ENCODE measurements at regions not wholly inside any gene's neighbourhood (a gene's known extent, or its start where the extent isn't known, plus 50 kb on each side); places are given as distances from the start of the nearest gene placed in this dataset.
"Not testable (repeated sequence)": the region's sequence is repeated elsewhere in the genome, so short reads cannot be mapped to it uniquely, and the experiment has no call there.

DNA sequence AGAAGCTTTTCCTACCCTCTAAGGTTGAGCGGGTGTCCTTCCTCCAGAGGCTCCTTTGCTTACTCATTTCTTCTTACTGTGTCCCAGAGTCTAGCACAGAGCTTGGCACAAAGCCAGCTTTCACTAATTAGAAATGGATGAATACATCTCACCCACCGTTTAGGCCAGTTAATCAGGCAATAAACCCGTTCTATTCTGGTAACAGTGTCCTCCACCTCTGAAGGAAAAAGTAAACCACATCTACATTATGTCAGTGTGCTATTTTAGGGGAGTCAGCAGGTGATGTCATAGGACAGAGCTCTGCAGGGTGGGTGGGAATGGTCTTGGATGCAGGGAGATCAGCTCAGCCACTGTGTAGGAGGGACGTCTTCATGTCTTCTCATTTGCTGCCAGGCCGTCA lies 109.2 kb downstream of the OSTF1 start:
- DNase-seq = peak in 6 of 56 donors; percentile 1 to 20 (median 14)

DNA sequence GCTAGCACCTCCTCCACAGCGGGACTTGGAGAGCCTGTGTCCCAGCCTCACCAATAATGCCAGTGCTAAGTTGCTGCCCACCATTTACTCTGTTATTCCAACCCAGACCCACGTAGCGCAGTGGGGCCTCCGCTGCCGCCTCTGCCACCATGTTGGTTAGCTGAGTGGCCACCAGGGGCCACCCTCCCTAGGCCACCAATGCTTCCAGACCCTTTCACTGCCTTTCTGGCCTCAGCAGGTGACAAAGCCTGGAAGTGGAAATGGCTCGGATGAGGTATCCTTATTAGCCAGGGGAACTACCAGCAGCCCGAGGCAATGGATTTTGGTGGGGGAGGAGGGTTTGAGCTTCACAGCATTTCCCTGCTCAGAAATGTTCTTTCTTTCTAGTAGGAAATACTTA lies 110.1 kb downstream of the OSTF1 start:
- DNase-seq = no peak

DNA sequence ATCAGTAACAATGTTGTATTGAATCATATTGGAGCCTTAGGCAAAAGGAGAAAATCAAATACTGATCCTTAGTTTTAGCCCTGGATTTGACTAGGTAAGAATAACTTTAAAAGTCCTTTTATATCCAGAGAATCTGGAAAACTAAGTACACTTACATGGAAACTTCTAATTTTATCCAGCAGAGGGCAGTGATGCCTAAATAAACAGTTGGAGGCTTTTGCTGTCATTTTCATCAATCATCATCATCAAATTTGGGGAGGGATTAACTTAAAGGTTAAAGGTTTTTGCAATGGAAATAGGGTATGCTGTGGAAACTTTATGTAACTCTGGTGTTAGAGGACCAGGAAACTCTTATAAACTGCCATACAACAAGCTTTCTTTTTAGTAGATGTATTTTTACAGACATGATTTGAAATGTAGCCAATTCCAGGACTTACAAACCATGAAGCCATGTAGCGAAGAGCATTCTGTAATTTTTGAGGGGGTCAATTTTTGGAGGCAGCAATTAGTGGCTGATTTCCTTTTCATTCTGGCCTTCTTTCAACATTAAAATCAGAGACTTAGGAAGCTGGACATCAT lies 112.7 kb downstream of the OSTF1 start:
- DNase-seq = no peak

DNA sequence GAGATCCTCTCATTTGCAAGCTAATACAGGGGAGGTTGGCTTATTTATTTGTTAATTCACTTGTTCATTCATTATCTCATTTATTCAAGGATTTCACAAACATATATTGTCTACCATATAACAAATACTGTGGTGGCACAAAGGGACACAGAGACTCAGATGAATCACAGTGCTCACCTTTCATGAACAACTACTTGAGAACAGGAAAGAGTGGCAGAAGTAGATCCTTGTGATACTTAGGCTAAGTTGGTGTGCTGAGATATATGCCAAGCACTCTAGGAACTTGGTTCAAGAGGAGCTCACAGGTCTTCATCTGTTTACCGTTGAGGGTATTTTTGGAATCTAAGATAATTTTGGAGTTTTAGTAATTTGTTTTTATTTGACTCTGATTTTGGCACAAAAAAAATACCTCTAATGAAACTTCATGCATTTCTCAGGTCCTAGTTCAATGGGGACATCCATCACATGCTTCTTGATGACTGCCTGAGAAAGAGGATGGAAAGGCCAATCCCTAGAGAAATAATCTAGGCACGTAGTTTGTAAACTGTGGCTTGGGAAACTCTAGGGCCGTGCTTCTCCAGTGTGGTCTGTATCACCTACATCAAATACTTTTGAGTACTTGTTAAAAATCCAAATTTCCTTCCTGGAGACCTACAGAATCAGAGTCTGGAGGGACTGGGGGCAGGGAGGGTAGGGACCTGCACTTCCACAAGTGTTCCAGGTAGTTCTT lies 113.3 kb downstream of the OSTF1 start:
- DNase-seq = no peak

DNA sequence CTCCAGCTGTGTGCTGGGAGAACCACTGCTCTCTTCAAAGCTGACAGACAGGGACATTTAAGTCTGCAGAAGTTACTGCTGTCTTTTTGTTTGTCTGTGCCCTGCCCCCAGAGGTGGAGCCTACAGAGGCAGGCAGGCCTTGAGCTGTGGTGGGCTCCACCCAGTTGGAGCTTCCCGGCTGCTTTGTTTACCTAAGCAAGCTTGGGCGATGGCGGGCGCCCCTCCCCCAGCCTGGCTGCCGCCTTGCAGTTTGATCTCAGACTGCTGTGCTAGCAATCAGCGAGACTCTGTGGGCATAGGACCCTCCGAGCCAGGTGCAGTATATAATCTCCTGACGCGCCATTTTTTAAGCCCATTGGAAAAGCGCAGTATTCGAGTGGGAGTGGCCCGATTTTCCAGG lies 119.7 kb downstream of the OSTF1 start:
- DNase-seq = not testable (repeated sequence)

DNA sequence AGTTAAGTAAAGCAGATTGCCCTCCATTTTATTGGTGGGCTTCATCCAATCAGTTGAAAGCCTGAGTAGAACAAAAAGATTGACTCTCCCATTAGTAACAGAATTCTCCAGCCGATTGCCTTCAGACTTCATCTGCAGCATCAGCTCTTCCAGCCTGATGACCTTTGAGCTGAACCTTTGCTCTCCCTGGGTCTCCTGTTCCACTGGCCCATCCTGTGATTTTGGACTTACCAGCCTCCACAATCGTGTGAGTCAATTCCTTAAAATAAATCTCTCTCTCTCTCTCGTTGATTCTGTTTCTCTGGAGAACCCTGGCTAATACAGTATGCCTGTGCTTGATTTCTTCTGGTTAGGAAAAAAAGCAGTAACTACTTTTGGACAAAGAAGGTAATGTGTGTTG lies 121.9 kb downstream of the OSTF1 start:
- DNase-seq = no peak

DNA sequence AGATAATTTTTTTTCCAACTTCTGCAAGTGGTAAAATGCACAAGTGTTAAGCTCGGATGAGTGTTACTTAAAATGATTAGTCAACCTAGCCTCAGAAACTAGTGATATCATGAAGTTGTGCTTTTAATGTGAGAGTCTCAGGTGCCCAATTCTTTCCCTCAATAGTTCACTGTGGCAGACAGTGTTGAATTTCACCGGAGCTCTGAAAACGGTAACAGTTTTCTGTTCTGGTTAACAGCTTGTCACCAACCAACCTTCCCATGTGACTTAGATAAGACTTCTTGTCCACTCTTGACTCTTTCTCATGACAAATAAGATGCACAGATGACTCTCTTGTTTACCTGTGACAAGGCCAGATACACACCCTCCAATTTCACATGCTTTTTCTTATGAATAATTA lies 125.5 kb downstream of the OSTF1 start:
- DNase-seq = no peak

DNA sequence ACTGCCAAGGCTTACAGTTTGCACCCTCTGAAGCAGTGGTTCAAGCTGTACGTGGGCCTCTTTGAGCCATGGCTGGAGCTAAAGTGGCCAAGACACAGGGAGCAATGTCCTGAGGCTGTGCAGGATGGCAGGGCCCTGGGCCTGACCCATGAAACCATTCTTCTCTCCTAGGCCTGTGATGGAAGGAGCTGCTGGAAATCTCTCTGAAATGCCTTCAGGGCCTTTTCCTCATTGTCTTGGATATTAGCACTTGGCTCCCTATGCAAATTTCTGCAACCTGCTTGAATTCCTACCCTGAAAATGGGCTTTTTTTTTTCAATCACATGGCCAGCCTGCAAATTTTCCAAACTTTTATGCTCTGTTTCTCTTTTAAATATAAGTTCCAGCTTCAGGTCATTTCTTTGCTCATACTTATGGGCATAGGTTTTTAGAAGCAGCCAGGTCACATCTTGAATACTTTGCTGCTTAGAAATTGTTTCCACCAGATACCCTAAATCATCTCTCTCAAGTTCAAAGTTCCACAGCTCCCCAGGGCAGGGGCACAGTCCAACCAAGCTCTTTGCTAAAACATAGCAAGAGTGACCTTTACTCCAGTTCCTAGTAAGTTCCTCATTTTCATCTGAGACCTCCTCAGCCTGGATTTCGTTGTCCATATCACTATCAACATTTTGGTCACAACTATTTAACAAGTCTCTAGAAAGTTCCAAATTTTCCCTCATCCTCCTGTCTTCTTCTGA lies 138.3 kb downstream of the OSTF1 start:
- no peak for DNase-seq

DNA sequence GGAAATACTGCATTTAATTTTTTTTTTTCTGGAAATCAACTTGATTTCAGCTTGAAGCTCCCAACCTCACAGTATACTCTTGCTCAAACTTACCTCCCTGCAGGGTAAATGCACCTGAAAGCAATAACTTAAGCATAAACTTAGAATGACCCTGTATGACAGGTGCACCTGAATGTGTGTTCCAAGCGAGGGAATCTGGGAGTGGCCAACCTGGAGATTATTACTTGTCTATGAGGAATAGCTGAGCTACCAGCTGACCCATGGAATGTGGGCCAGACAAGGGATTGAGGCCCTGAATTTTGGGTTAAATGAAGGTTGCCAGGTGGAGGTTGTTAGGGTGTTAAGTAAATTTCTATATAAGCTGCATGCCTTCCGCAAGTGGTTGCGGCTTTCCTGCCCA lies 140.6 kb downstream of the OSTF1 start:
- no peak for DNase-seq

DNA sequence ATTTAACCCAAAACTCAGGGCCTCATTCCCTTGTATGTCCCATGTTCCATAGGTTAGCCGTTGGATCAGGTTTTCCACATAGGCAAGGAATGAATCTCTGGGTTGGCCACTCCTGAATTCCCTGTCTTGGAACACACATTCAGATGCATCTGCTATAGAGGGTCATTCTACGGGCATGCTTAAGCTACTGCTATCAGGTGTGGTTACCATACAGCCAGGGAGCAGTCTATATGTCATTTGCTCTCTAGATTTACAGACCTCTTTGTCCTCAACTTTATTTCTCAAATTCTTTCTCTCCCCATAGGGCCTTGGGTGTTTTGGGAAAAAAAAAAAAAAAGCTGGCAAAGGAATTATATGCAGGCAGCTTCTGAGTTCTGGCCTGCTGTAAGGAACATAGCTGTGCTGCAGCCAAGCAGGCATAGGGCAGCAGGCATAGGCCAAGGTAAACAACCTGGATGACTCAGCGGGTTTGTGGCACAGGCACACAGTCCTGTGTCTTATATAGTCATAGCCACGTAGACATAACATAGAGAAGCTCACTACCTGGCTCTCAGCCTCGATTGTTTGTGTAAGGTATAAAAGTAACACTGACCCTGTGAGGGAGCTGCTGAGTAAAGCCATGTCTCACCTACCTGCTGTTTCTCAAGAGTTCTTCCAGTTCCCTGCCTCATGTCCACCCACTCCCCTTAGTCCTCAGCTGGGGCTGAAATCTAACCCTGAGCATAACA lies 141.5 kb downstream of the OSTF1 start:
- no peak for DNase-seq

DNA sequence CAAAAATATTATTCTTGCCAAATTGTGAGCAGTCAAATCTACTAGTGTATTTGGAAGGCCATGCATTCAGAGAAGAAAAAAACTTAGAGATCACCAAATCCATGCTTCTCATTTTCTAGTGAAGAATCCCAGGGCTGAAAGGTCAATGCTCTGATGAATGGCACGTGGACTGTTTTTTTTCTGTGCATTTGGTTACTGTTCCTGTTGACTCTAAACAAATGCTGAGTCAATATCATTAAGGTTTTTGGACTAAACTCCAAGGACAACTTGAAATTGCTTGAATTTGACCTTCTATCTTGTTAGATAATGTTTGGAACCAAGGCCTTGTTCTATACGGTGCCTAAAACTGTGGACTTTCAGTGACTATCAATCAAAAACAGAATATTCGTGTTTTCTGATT lies 142.2 kb downstream of the OSTF1 start:
- no peak for DNase-seq

DNA sequence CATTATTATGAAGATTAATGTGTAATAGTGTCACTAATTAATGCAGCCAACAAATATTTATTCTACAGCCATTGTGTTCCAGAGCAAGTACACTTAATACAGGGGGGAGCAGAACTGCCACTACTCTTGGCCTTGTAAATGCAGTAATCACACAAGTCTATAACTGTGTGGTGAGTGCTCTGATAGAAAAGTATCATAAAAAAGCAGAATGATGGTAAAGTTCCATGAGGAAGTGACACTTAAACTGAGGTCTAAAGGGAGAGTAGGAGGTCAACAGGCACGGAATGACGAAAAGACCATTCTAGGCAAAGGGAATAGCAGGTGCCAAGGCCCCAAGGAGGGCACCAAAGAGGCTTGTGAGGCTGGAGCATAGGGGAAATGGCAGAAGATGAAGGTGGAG lies 142.9 kb downstream of the OSTF1 start:
- no peak for DNase-seq

DNA sequence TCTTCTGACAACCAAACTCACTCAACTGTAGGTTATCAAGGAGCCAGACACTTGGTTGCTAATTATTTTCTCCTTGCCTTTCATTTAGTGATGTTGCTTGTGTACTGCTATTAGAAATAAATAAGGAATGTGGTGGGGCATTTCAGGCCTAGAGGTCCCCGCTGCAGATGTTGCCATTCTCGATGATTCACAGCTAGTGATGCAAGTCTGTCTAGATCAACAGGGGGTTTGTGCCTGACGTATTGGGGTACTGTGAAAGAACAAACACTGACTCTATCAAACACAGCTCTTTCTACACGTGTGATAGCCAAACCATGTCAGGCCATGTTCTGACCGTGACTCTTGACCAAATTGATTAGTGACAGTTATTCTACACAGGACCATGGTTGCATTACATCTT lies 144.7 kb downstream of the OSTF1 start:
- DNase-seq = no peak

DNA sequence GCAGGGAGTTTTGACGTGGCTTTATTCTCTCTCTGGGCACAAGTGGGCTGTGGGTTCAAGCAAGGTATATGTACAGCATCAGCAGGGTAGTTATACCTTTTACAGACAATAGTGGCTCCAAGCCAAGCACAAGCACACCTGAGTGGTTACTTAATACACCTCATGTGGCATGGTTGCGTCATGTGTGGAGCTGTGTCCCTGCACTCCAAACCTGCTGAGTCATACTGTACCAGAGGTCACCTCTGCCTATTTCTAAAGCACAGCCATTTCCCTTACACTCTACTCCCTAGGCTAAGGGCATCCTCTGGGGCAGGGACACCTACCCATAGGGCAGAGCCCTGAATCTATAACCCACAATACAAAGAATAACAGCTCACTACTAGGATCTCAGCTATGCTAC lies 147.3 kb downstream of the OSTF1 start:
- no peak for DNase-seq

DNA sequence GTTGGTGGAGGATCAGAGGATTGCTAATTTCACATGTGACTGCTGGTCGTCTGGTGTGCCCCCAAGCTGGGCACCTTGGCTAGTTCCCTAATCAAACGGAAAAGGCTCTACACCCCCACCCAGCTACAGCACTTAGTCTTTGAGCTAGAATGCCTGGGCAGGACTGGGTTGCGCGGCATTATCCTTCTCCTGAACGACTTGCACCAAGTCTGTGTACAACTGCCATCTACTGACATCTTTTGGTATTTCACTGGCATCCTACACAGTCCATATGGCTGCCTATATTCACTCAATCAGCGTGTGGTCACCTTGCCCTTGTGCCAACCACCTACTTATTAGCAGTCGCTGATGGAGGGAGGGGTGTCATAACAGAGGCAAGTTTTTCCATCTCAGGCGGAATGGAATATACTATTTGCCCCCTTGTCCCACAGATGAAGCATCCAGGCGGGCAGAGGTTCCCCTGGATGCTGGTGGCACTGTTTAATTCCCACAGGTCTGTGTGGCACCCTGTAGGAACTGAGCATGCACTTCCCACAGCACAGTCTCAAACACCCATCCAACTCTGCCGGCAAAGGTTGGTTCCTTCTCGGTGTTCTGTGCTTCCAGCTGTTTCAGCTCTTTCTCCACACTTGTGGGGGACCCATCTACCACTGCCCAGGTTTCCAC lies 150.1 kb downstream of the OSTF1 start:
- DNase-seq = peak in 14 of 56 donors; percentile 2 to 49 (median 4)

DNA sequence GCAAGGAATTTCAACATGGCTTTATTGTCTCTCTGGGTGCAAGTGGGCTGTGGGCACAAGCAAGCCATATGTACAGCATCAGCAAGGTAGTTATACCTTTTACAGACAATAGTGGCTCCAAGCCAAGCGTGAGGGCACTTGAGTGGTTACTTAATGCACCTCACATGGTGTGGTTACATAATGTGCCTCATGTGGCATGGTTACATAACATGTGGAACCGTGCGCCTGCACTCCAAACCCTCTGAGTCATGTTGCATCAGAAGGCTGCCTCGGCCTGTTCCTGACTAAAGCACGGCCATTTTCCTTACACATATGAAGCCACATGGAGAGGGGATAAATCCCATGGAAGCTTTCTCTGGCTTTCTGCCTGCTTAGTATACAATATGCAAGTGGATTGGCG lies 150.9 kb downstream of the OSTF1 start:
- no peak for DNase-seq

DNA sequence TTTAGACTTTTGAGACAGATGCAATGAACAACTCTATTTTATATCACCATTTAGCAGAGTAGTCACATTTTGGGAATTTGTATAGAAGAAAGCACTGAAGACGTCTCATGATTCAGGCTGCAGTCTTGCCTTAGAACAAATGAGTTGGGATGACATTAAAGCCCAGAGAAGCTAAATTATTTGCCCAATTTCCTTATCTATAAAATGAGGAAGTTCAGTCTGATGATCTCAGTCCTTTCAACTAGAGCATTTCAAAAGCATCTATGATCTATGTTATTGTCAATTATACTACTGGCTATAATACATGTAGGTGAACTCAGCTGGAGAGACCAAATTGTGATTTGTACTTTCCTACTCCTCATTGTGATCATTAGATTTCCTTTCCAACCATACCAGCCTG lies 154.1 kb downstream of the OSTF1 start:
- no peak for DNase-seq

DNA sequence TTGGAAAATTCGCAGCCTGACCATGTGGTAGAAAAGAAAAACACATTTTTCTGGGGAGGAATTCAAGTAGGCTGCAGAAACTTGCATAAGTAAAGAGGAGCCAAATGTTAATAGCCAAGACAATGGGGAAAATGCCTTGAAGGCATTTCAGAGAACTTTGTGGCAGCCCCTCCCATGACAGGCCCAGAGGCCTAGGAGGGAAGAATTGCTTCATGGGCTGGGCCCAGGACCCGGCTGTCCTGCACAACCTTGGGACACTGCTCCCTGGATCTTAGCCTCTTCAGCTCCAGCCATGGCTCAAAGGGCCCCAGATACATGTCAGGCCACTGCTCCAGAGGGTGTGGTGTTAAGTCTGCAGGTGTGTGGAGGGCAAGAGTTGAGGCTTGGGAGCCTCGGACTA lies 158.6 kb downstream of the OSTF1 start:
- no peak for DNase-seq

DNA sequence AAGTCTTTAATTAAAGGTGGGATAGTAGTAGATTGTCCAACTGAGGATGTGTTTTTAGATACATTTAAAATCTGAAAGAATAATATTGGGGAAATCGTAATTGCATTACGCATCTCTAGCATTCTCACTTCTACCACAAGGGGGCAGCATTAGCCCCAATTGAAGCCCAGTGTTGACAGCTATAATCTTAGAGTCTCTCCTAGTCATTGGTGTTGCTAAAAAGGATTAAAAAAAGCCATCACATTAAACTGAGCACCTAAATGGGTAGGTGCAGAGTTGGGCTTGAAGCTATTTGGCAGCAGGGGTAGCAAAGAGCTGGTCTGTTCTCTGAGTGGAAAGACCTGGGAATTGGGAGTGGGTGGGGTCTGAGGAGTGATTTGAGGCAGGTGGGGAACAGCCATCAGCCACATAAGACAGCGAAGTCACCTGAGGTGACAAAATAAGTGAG lies 177.2 kb downstream of the OSTF1 start:
- DNase-seq = peak in 27 of 56 donors; percentile 0 to 67 (median 4)

DNA sequence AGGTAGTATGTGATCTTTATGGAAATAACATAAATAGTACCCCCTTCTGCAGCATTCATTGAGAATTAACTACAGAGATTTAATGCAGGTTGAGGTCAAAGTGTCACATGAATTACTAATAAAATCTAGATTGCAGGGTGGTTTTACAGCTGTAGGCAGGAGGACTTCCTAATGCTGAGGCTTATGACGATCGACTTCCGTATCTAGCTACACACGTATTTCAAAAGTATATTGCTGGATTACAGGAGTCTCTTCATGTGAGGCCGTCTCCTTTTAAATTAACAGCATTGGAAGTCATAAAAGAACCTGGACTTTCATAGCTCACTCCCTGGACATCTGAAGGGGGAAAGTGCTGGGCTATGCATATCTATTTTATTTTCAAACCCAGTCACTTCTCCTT lies 180.9 kb downstream of the OSTF1 start:
- no peak for DNase-seq

DNA sequence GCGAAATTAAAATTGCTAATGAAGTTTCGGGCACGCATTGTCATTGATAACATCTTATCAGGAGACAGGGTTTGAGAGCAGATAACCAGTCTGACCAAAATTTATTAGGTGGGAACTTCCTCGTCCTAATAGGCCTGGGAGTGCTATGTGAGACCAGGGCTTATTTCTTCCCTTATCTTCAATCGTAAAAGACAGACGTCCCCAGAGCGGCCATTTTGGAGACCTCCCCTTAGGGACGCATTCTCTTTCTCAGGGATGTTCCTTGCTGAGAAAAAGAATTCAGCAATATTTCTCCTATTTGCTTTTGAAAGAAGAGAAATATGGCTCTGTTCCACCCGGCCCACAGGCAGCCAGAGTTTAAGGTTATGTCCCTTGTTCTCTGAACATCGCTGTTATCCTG lies 184.7 kb downstream of the OSTF1 start:
- not testable (repeated sequence) for DNase-seq
